Fibroblast of lung (primary cell): ENCODE measurements at regions not wholly inside any gene's neighbourhood (a gene's known extent, or its start where the extent isn't known, plus 50 kb on each side); places are given as distances from the start of the nearest gene placed in this dataset.

Source experiments
- EZH2 ChIP-seq: IDR thresholded peaks from 2 replicates; pipeline ENCODE4 v1.5.1; 2012; ENCODE audit warnings: low read length, control low read depth, mild to moderate bottlenecking; ENCODE audit errors: missing control alignments
- TF ChIP-seq, protein P1 (sequence below), 2 donors: IDR thresholded peaks in 1 of 2; conservative IDR thresholded peaks in 1 of 2; 1 replicate in 1 of 2; 2 replicates in 1 of 2; pipeline ENCODE4 v1.5.1; 2011 to 2012; ENCODE audit warnings: low read length in 2 of 2, control low read depth in 1 of 2, inconsistent platforms in 1 of 2, low read depth in 1 of 2, mild to moderate bottlenecking in 1 of 2

DNA sequence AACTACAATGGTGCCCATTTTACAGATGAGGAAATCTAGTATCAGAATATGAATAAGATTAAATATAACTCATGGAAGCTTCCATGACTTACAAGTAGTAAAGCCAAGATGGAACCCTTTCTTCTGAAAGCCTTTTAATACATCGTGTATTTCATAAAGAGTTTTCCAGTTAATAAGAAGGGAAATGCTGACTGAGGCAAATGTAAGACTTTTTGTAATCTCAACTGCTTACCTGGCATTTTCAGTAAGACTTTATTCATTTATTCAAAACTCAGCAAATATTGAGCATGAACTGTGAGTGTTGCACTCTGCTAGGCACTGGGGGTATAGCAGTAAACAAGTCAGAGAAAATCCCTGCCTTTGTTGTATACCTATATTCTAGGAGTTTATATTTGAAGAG is 256.4 kb upstream of the THRB start:
- TF ChIP-seq, protein P1, sequence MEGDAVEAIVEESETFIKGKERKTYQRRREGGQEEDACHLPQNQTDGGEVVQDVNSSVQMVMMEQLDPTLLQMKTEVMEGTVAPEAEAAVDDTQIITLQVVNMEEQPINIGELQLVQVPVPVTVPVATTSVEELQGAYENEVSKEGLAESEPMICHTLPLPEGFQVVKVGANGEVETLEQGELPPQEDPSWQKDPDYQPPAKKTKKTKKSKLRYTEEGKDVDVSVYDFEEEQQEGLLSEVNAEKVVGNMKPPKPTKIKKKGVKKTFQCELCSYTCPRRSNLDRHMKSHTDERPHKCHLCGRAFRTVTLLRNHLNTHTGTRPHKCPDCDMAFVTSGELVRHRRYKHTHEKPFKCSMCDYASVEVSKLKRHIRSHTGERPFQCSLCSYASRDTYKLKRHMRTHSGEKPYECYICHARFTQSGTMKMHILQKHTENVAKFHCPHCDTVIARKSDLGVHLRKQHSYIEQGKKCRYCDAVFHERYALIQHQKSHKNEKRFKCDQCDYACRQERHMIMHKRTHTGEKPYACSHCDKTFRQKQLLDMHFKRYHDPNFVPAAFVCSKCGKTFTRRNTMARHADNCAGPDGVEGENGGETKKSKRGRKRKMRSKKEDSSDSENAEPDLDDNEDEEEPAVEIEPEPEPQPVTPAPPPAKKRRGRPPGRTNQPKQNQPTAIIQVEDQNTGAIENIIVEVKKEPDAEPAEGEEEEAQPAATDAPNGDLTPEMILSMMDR (conservative IDR thresholded peaks at IDR 0.05 in 1 of 2, IDR thresholded peaks at IDR 0.05 in 1 of 2; ENCODE audit: low read depth in 1 of 2, low read length in 2 of 2): no peak
- TF ChIP-seq EZH2: no peak
